Type B pancreatic cell (in vitro differentiated cells): ENCODE measurements at regions not wholly inside any gene's neighbourhood (a gene's known extent, or its start where the extent isn't known, plus 50 kb on each side); places are given as distances from the start of the nearest gene placed in this dataset.

ENCODE experiments used
- DNase-seq: peaks from one replicate; pipeline ENCODE4 v3.0.0; 2021; ENCODE audit warnings: mixed read lengths; ENCODE audit not compliant: unreplicated experiment; ENCODE audit errors: extremely low spot score
- H3K27ac Mint-ChIP-seq: 2 replicates; pipeline ENCODE4 v1.8.0; 2021; ENCODE audit warnings: mild to moderate bottlenecking, mixed read lengths
- H3K27me3 Mint-ChIP-seq: 2 replicates; pipeline ENCODE4 v1.8.0; 2021; ENCODE audit warnings: mixed read lengths
- H3K36me3 Mint-ChIP-seq: 2 replicates; pipeline ENCODE4 v1.8.0; 2021; ENCODE audit warnings: mixed read lengths
- H3K4me1 Mint-ChIP-seq: one replicate; pipeline ENCODE4 v1.8.0; 2021; ENCODE audit warnings: mixed read lengths; ENCODE audit not compliant: unreplicated experiment
- H3K4me3 Mint-ChIP-seq: 2 replicates; pipeline ENCODE4 v1.8.0; 2021; ENCODE audit warnings: mild to moderate bottlenecking, mixed read lengths
- H3K9me3 Mint-ChIP-seq: 2 replicates; pipeline ENCODE4 v1.8.0; 2021; ENCODE audit warnings: mixed read lengths
- TF ChIP-seq, protein P1 (sequence below): fragments of 200-600 bp; sonication (generic); conservative IDR thresholded peaks from 2 replicates; pipeline ENCODE4 v1.5.0; 2021; ENCODE audit warnings: antibody characterized with exemption, mild to moderate bottlenecking

GRCh38 chr12:19880721-19881120, 441.4 kb downstream of the AEBP2 start:
- no peaks in the 10 kb centered on the region for H3K4me1 Mint-ChIP-seq
- H3K4me3 Mint-ChIP-seq: no peak overlapping the region
- TF ChIP-seq, protein P1, sequence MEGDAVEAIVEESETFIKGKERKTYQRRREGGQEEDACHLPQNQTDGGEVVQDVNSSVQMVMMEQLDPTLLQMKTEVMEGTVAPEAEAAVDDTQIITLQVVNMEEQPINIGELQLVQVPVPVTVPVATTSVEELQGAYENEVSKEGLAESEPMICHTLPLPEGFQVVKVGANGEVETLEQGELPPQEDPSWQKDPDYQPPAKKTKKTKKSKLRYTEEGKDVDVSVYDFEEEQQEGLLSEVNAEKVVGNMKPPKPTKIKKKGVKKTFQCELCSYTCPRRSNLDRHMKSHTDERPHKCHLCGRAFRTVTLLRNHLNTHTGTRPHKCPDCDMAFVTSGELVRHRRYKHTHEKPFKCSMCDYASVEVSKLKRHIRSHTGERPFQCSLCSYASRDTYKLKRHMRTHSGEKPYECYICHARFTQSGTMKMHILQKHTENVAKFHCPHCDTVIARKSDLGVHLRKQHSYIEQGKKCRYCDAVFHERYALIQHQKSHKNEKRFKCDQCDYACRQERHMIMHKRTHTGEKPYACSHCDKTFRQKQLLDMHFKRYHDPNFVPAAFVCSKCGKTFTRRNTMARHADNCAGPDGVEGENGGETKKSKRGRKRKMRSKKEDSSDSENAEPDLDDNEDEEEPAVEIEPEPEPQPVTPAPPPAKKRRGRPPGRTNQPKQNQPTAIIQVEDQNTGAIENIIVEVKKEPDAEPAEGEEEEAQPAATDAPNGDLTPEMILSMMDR: no peak
- peaks cover 5% of the 10 kb centered on the region for H3K9me3 Mint-ChIP-seq
- H3K27me3 Mint-ChIP-seq: peaks cover 6% of the 10 kb centered on the region
- peaks cover 5% of the 10 kb centered on the region for H3K36me3 Mint-ChIP-seq
- DNase-seq: no peak
- H3K27ac Mint-ChIP-seq: no peak overlapping the region

DNA sequence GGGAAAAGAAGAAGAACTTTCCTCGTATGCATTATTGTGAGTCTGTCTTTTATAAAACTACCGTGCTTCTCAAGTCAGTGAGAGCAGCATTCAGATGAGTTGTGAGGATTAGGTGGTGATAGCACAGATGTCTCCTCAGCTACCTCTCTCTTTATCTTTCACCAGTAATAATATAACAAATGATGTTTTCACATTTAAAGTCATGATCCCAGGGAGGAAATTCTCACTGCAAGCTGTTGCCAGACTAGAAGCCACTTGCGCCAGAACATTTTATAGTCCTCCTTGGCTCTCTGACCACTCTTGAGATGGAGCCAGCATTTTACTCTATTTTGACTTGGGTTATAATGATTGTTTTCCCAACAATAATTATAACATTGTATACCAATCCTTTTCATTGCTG, 443.1 kb downstream of the AEBP2 start:
- H3K27ac Mint-ChIP-seq: no peak overlapping the region
- peaks cover 8% of the 10 kb centered on the region for H3K27me3 Mint-ChIP-seq
- DNase-seq: no peak
- H3K36me3 Mint-ChIP-seq: peaks cover 8% of the 10 kb centered on the region
- H3K4me1 Mint-ChIP-seq: no peaks in the 10 kb centered on the region
- peaks cover 5% of the 10 kb centered on the region for H3K9me3 Mint-ChIP-seq
- TF ChIP-seq, protein P1: no peak
- no peak overlapping the region for H3K4me3 Mint-ChIP-seq

- DNase-seq: no peak
- peaks cover 8% of the 10 kb centered on the region for H3K36me3 Mint-ChIP-seq
- H3K27ac Mint-ChIP-seq: no peak overlapping the region
- H3K4me1 Mint-ChIP-seq: no peaks in the 10 kb centered on the region
- H3K27me3 Mint-ChIP-seq: peaks cover 8% of the 10 kb centered on the region
- TF ChIP-seq, protein P1: no peak
- H3K9me3 Mint-ChIP-seq: peaks cover 5% of the 10 kb centered on the region
- H3K4me3 Mint-ChIP-seq: no peak overlapping the region
These were observed 444.8 kb downstream of the AEBP2 start for GRCh38 chr12:19884021-19884492.

DNA sequence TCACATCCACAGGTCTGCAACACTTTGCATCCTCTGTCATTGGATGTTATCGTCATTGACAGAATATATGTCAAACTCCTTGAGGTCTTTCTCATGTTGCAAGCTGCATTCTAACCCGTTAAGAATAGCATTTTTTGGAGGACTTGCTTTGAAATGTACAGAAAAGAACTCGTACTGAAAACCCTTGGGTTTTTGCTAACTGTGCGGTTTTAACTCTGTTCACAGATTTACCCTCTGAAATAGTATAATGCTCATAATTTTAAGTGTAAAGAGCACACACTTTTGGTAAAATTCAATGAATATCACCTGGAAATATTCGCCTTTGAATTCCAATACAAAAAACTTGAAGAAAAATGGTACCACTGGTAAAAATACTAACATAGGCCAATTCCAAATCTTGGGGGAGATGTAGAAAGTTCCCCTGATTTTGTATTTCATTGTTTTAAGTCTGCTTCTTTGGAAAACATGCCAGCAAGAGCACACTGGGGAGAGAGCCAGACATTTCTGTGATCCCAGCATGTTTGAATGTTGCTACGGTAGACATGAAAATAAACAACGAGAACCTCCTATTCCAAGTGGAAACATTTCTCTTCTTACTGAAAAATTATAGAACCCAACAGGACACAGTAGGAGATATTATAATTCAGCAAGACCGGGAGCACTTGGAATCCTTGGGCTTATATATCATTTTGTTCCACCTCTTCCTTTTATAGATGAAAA, 446.0 kb downstream of the AEBP2 start:
- Mint-ChIP-seq H3K4me1 (no peaks in the 10 kb centered on the region), H3K27ac (no peak overlapping the region), H3K4me3 (no peak overlapping the region), H3K36me3 (peaks cover 8% of the 10 kb centered on the region), H3K27me3 (peaks cover 8% of the 10 kb centered on the region), H3K9me3 (peaks cover 5% of the 10 kb centered on the region)
- DNase-seq: no peak
- TF ChIP-seq, protein P1: no peak

- Mint-ChIP-seq H3K4me3 (no peak overlapping the region), H3K27me3 (peaks cover 5% of the 10 kb centered on the region), H3K27ac (no peak overlapping the region), H3K4me1 (no peaks in the 10 kb centered on the region), H3K36me3 (peaks cover 8% of the 10 kb centered on the region), H3K9me3 (peaks cover 5% of the 10 kb centered on the region)
- no peak for DNase-seq
- TF ChIP-seq, protein P1: no peak
These were observed 446.8 kb downstream of the AEBP2 start for GRCh38 chr12:19886065-19886464.
